ENCODE measurements at regions not wholly inside any gene's neighbourhood (a gene's known extent, or its start where the extent isn't known, plus 50 kb on each side); places are given as distances from the start of the nearest gene placed in this dataset.

- no peak for TF ChIP-seq HDGF (IDR thresholded peaks at IDR 0.05; ENCODE audit: borderline replicate concordance)
- TF ChIP-seq SP1 (IDR thresholded peaks at IDR 0.05) = no peak
- TF ChIP-seq TARDBP (IDR thresholded peaks at IDR 0.05) = no peak
- no peak for TF ChIP-seq NFRKB (IDR thresholded peaks at IDR 0.05)
Measured at GRCh38 chr9:70465398-70465797, 50.9 kb upstream of the KLF9 start.

Data from HEK293T (cell line).